HG02642 (cell line): ENCODE measurements at regions not wholly inside any gene's neighbourhood (a gene's known extent, or its start where the extent isn't known, plus 50 kb on each side); places are given as distances from the start of the nearest gene placed in this dataset.

Source experiments
- ATAC-seq: cut with Tn5 transposase; IDR thresholded peaks from one replicate; pipeline ENCODE4 v1.9.1; 2021; ENCODE audit warnings: mild to moderate bottlenecking; ENCODE audit not compliant: unreplicated experiment, poor library complexity

DNA sequence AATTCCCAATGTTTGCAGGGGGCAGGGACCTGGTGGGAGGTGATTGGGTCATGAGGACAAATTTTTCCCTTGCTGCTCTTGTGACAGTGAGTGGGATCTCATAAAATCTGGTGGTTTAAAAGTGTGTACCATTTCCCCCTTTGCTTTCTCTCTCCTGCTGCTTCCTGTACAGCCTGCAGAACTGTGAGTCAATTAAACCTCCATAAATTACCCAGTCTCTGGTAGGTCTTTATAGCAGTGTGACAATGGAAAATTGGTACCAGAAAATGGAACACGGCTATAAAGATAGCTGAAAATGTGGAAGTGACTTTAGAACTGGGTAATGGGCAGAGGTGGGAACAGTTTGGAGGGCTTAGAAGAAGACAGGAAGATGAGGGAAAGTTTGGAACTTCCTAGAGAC, 108.7 kb upstream of the NPFFR2 start:
- no peak for ATAC-seq

DNA sequence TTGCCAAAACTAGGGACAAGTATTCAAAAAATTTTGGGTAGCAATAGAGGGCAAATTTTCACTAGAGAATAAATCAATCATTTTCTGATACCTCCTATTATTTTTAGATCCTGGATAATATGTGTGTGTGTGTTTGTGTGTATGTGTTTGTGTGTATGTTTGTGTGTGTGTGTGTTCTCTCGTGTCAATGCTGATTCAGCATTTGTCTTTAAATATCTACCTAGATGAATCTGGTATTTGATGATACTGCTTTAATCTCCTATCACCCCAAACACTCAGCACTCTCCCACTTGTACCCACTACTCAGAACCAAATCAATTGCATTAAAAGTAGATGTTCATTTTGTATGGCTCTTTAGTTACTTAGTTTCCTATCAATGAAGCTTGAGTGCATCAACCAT, 101.3 kb upstream of the NPFFR2 start:
- no peak for ATAC-seq

DNA sequence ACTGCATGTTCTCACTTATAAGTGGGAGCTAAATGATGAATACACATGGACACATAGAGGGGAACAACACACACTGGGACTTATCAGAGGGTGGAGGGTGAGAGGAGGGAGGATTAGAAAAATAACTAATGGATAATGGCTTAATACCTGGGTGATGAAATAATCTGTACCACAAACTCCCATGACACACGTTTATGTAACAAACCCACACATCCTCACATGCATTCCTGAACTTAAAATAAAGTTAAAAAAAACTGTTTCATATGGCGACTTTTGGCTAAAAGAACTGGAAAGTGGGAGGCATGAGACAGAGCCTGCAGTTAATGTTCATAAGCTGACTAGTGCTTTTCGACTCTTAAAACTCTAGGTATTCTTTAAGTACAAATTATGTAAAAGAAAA, 98.9 kb upstream of the NPFFR2 start:
- no peak for ATAC-seq

DNA sequence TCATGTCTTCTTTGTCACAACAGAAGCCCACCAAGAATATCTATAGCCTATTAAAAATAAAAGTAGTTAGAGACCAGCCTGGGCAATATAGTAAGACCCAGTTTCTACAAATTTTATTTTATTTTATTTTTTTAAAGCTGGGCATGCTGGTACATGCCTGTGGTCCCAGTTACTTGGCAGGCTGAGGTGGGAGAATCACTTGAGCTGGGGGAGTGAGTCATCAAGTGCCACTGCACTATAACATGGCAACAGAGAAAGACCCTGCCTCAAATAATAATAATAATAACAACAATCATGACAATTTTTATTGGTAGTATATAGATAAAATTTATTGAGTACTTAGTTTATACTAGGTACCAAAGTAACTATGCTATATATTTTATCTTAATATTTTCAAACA, 93.0 kb upstream of the NPFFR2 start:
- no peak for ATAC-seq

DNA sequence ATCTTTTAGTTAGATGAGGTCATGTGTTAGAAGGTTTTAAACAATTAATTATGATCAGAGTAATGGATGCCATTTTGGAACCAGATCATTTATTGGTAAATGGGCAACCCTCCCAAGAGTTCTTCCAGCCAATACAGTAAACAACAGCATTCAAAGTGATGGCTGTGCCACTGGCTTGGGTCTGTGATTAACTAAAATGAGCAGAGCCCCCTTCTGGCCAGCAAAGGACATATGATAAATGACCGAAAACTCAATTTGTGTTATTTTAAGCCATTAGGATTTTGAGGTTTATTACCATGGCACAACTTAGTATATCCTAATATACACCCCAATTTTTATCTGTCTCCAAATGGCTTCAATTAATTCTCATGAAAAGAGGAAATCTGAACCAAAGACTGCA, 90.8 kb upstream of the NPFFR2 start:
- no peak for ATAC-seq

DNA sequence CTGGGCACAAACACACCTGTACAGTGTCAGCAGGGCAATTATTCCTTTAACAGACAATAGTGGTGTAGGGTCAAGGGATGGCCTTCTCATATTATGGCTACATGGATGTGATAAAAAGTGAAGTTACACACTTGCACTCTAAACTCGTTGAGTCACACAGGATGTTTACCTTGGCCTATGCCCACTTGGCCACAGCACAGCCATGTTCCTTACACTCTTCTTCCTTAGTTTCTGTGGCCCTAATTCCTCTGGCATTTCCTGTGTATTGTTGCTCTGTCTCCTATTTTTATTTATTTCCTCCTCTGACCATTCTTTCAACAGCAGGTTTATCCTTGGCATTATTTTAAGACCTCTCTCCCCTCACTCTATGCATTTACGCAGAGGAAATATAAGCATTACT, 86.8 kb upstream of the NPFFR2 start:
- ATAC-seq, result no peak

DNA sequence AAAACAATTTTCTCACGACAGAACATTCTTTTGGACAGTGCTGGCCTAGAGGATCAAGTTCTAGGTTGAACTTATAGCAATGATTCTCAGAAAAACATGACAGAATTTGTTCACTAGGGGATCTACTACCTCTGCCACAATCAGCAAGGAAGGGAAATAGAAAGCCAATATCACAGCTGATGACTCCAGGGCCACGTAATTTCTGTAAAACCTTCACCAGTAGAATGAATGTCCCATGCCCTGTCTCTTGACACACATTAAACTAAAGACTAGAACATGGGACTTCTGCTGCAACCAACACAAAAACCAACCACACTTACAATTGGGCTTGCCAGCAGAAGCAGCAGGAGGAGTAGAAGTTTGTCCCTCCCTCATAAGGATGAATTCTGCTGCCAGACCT, 86.0 kb upstream of the NPFFR2 start:
- ATAC-seq, result no peak

DNA sequence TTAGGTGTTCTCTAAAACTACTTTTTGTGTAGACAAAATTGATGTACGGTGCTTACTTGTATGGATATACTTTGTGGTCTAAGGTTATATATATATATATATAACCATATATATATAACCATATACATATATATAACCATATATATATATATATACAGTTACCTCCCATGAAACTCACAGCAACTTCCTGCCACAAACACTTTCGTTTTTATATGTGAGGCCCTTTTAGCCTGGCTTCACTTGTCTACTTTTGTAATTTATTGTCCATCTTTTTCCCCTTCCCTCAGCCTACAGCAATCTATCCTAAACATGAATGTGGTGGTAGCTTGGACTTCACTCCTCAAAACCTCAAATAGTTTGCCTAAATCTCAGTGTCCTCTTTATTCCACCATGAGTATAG, 72.8 kb upstream of the NPFFR2 start:
- ATAC-seq, result no peak

DNA sequence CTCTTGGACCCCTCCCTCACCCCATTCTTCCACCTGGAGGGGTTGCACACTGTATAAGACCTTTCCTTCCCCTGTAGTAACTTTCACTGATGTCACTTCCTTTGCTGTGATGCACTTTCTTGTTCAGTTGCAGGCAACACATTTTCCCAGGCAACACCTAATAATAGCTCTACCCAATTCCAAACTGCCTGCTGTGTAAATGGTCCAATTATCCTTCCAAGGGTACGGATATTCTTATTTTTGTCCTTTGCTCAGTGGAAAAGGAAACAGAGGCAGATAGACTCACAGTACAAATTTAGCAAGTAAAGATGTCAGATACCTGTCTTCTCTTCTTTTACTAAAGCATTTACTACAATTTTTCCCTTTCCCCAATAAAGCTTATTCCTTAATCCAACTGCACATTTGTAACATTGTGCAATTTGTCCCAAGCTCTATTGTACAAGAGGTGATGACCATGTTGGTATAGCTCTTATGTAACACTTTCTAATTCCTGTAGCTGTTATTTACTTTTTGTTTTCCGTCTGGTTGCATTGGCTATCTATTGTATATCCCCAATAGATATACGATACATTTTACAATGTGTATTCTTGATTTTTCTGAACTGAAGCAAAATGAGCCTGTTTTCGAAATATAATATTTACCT, 69.1 kb upstream of the NPFFR2 start:
- ATAC-seq, result no peak

DNA sequence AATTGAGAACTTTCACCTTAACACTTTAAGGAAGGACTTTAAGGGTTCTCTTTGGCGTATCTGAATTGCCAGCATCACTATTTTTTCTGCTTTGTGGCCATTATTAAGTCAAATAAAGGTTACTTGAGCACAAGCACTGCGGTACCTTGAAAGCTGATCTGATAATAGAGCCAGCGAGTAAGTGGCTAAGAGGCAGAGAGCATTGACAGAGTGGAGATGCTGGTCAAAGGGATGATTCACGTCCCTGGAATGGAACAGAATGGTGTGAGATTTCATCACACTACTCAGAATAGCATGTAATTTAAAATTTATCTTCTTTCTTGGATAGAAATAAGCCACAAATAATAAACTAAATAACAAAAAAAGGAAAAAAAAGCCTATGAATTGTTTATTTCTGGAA, 57.1 kb upstream of the NPFFR2 start:
- ATAC-seq, result no peak

DNA sequence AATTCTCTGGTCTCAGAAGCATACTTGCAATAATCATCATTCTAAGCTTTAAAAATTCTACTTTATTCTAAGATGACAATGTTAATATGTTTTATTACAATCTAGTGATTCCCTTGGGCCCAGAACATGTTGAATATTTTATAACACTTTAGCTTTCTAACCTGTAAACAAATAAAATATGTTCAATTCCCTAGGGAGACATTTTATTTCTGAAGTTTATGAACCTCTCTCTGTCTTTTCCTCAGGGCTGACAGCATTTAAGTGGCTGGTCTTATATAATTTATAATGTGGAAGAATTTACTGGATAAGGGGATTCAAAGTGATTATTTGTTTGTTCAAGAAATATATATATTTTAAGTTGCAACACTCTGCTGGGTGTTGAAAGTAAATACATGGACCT, 55.3 kb upstream of the NPFFR2 start:
- no peak for ATAC-seq

DNA sequence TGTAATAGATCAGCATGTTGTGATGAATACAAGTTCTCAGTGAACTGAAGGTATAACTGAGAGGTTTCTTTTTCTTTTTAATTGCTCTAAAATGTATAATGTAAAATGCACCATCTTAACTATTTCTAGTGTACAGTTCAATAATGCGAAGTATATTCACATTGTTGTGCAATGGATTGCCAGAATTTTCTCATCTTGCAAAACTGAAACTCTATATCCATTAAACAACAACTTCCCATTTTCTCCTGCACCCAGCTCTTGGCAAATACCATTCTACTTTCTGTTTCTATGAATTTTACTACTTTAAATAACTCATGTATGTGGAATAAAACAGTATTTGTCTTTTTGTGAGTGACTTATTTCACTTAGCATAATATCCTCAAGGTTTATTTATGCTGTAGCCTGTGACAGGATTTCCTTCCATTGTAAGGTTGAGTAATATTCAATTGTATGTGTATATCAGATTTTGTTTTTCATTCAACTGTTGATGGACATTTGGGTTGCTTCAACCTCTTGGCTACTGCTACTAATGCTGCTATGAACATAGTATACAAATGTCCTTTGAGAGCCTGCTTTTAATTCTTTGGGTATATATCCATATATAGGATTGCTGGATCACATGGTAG, 53.5 kb upstream of the NPFFR2 start:
- no peak for ATAC-seq

DNA sequence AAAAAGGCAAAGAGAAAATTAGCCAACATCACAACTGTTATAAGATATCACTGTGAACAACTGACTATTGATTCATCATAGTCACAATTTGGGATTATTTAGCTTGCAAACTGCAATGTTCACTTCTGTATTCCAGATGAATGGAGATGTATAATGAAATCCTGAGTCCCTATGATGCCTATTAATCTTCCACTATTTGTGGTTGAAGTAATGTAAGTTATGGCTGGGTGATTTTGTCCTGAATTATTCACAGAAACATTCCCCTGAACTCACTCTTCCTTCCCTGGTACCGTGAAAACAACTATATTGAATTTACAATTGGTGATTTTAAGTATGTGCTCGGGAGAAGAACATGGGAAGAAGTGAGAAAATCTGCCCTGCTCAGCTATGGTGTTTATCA, 50.8 kb upstream of the NPFFR2 start:
- no peak for ATAC-seq
